DOHH2 (cell line): ENCODE measurements at regions not wholly inside any gene's neighbourhood (a gene's known extent, or its start where the extent isn't known, plus 50 kb on each side); places are given as distances from the start of the nearest gene placed in this dataset.

ENCODE experiments used
- EZH2phosphoT487 ChIP-seq: fragments of 200-600 bp; sonication (generic); IDR thresholded peaks from 2 replicates; pipeline ENCODE4 v1.6.1; 2017; ENCODE audit warnings: borderline replicate concordance, mild to moderate bottlenecking, antibody characterized with exemption, low read length, moderate library complexity, mixed read lengths
- TF ChIP-seq, protein P1 (sequence below): fragments of 200-600 bp; sonication (generic); IDR thresholded peaks from one replicate; pipeline ENCODE4 v1.5.1; 2014; ENCODE audit warnings: antibody characterized with exemption, mild to moderate bottlenecking, low read depth, low read length; ENCODE audit not compliant: poor library complexity, severe bottlenecking

DNA sequence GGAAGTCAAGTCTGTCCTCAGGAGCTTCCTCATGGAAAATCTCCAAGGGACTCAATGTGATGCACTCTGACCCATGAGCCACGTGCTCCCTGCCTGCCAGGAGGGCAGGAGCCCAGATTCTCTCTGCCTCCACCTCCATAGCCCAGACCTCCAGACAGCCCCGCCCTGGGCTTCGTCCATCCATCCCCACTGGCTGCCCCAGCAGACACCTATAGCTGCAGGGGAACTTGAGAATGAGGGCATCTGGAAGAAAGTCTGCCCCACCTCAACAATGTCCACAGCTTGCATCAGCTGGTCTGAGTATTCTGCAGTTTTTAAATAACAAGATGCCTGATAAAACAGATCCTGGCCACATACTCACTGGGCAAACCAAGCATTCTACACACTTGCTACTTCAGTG, 418.8 kb upstream of the SMIM21 start:
- TF ChIP-seq, protein P1, sequence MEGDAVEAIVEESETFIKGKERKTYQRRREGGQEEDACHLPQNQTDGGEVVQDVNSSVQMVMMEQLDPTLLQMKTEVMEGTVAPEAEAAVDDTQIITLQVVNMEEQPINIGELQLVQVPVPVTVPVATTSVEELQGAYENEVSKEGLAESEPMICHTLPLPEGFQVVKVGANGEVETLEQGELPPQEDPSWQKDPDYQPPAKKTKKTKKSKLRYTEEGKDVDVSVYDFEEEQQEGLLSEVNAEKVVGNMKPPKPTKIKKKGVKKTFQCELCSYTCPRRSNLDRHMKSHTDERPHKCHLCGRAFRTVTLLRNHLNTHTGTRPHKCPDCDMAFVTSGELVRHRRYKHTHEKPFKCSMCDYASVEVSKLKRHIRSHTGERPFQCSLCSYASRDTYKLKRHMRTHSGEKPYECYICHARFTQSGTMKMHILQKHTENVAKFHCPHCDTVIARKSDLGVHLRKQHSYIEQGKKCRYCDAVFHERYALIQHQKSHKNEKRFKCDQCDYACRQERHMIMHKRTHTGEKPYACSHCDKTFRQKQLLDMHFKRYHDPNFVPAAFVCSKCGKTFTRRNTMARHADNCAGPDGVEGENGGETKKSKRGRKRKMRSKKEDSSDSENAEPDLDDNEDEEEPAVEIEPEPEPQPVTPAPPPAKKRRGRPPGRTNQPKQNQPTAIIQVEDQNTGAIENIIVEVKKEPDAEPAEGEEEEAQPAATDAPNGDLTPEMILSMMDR, result no peak
- no peak for TF ChIP-seq EZH2phosphoT487
